Muscle layer of duodenum (tissue), 2 donors: ENCODE measurements at regions not wholly inside any gene's neighbourhood (a gene's known extent, or its start where the extent isn't known, plus 50 kb on each side); places are given as distances from the start of the nearest gene placed in this dataset.
"Not testable (repeated sequence)": the region's sequence is repeated elsewhere in the genome, so short reads cannot be mapped to it uniquely, and the experiment has no call there.

ENCODE experiments used
- H3K27ac ChIP-seq: one replicate; pipeline ENCODE4 v1.7.0; 2013; ENCODE audit warnings: mild to moderate bottlenecking, low read length
- H3K27me3 ChIP-seq: one replicate; pipeline ENCODE4 v1.7.0; 2013; ENCODE audit warnings: low read depth, mild to moderate bottlenecking, control low read depth, low read length
- H3K36me3 ChIP-seq, 2 donors: one replicate each; pipeline ENCODE4 v1.7.0; 2013; ENCODE audit warnings: low read length in 2 of 2, control low read depth in 1 of 2, mild to moderate bottlenecking in 1 of 2; ENCODE audit not compliant: insufficient read depth in 2 of 2, control insufficient read depth in 1 of 2
- H3K4me1 ChIP-seq, 2 donors: one replicate each; pipeline ENCODE4 v1.7.0; 2013; ENCODE audit warnings: low read length in 2 of 2, mild to moderate bottlenecking in 2 of 2, control low read depth in 1 of 2, moderate library complexity in 1 of 2; ENCODE audit not compliant: insufficient read depth in 2 of 2, control insufficient read depth in 1 of 2
- H3K4me3 ChIP-seq, 2 donors: one replicate each; pipeline ENCODE4 v1.7.0; 2013; ENCODE audit warnings: low read length in 2 of 2, low read depth in 1 of 2, mild to moderate bottlenecking in 1 of 2
- H3K9me3 ChIP-seq, 2 donors: one replicate each; pipeline ENCODE4 v1.7.0; 2013; ENCODE audit warnings: low read length in 2 of 2, control low read depth in 1 of 2, mild to moderate bottlenecking in 1 of 2; ENCODE audit not compliant: control insufficient read depth in 1 of 2
- donor health status: healthy.

DNA sequence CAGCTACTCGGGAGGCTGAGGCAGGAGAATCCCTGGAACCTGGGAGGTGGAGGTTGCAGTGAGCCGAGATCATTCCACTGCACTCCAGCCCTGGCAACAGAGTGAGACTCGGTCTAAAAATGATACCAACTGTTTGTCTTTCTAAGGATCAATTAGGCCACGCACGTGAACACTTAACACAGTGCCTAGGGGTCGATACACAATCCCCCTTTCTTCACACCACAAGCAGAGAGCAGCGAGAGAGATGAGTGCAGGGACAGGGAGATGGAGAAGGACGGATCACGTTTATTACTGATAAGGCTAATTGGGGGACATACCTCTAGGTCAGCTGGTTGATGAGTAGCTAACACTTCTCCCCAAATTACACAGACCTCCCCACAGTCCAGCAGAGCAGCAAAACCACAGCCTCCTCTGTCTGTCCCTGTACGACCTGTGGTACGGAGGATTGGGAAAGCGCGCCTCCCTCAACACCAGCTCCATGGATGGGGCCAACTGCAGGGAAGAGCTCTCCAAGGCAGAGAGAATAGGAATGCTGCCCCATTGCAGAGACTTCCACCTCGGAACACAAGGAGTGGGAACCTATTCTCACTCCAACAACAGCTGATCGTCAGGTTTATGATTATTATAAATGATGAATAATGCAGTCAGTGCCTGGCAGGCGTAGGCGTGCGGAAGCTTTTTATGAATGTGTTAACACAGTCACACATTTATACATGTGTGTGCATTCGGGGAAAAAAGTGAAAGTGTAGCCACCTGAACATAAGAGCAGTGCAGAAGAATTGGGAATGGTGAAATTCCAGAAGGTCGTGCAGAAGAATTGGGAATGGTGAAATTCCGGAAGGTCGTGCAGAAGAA, 155.1 kb downstream of the C16orf95 start:
- H3K4me1 ChIP-seq: no peaks in the 10 kb centered on the region
- no peaks in the 10 kb centered on the region for H3K36me3 ChIP-seq
- H3K27me3 ChIP-seq: no peaks in the 10 kb centered on the region
- H3K27ac ChIP-seq: no peak overlapping the region
- H3K9me3 ChIP-seq: peaks cover 0 to 1% of the 10 kb centered on the region in 2 donors
- H3K4me3 ChIP-seq: no peak overlapping the region

DNA sequence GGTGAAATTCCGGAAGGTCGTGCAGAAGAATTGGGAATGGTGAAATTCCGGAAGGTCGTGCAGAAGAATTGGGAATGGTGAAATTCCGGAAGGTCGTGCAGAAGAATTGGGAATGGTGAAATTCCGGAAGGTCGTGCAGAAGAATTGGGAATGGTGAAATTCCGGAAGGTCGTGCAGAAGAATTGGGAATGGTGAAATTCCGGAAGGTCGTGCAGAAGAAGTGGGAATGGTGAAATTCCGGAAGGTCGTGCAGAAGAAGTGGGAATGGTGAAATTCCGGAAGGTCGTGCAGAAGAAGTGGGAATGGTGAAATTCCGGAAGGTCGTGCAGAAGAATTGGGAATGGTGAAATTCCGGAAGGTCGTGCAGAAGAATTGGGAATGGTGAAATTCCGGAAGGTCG, 154.4 kb downstream of the C16orf95 start:
- not testable (repeated sequence) for H3K36me3 ChIP-seq, H3K4me3 ChIP-seq, H3K27me3 ChIP-seq, H3K27ac ChIP-seq, H3K4me1 ChIP-seq, H3K9me3 ChIP-seq

DNA sequence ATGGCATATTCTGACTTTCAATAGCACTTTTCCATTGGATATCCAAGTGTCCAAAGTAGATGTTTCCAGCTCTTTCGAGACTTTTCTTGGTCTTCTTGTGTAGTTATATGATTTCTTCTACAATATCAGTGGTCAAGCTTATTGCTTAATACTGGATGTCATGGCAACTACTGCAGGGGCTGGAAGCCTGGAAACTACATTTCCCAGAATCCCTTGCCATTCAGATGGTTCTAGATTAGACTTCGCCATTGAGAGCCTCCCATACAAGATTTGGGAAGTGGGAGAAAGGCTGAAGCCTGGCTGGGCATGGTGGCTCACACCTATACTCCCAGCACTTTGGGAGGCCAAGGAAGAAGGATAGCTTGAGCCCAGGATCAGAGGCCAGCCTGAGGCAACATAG, 153.6 kb downstream of the C16orf95 start:
- Histone ChIP-seq H3K27me3 (no peaks in the 10 kb centered on the region), H3K9me3 (peaks cover 0 to 4% of the 10 kb centered on the region in 2 donors), H3K27ac (no peak overlapping the region), H3K4me1 (no peaks in the 10 kb centered on the region), H3K36me3 (no peaks in the 10 kb centered on the region), H3K4me3 (no peak overlapping the region)

DNA sequence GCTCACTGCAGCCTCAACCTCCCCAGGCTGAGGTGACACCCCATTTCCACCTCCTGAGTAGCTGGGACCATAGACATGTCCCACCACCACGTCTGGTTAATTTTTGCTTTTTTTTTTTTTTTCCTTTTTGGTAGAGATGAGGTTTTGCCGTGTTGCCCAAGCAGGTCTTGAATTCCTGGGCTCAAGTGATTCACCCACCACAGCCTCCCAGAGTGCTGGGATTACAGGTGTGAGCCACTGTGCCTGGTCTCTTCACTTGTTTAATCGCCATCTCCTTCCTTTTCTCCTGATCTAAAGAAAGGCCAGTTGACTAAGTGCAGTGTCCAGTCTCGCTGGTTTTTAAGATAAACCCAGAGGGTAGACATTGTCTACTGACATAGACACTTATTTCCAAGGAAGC, 152.0 kb downstream of the C16orf95 start:
- H3K36me3 ChIP-seq: no peaks in the 10 kb centered on the region
- no peaks in the 10 kb centered on the region for H3K27me3 ChIP-seq
- H3K4me1 ChIP-seq: no peaks in the 10 kb centered on the region
- no peak overlapping the region for H3K4me3 ChIP-seq
- H3K9me3 ChIP-seq: peaks cover 0 to 4% of the 10 kb centered on the region in 2 donors
- H3K27ac ChIP-seq: no peak overlapping the region

DNA sequence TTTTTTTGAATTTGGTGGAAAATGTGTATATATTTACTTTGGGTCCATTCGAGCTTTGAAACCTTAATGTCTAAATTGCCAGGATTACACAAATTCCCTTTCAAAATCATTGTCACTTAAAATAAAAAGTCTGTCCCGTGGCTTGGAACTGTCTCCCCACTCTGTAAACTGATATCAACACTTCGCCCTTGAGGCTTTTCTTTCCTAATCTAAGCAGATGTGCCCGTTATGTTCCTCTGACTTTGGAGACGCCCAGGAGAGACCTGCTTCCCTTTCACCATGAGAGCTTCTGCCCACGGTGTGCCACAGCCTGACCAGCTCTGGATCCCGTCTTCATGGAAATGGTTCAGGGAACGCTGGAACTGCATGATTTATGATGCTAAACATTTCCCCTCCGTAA, 151.3 kb downstream of the C16orf95 start:
- peaks cover 0 to 4% of the 10 kb centered on the region in 2 donors for H3K9me3 ChIP-seq
- no peaks in the 10 kb centered on the region for H3K4me1 ChIP-seq
- H3K27ac ChIP-seq: no peak overlapping the region
- H3K27me3 ChIP-seq: no peaks in the 10 kb centered on the region
- no peaks in the 10 kb centered on the region for H3K36me3 ChIP-seq
- no peak overlapping the region for H3K4me3 ChIP-seq

DNA sequence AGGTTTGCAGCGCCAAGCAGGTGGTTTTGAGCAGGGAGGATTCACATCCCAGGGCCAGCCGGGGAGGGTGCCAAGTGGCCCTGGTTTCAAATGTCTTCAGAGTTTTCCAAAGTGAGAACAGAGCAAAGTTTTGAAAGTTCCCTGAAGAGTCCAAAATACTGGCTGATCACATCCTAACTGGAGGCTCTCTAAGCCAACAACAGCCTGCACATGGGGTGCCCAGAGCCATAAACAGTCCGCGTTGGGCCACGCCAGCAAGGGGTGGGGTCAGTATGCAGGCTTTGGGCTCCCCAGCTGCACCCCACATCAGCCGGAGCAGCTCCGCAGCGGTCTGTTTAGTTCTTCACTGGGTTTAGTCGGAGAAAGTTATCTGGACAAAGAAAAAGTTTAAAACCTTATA, 150.9 kb downstream of the C16orf95 start:
- Histone ChIP-seq H3K27ac (no peak overlapping the region), H3K4me3 (no peak overlapping the region), H3K4me1 (no peaks in the 10 kb centered on the region), H3K36me3 (no peaks in the 10 kb centered on the region), H3K27me3 (no peaks in the 10 kb centered on the region), H3K9me3 (peaks cover 0 to 4% of the 10 kb centered on the region in 2 donors)

DNA sequence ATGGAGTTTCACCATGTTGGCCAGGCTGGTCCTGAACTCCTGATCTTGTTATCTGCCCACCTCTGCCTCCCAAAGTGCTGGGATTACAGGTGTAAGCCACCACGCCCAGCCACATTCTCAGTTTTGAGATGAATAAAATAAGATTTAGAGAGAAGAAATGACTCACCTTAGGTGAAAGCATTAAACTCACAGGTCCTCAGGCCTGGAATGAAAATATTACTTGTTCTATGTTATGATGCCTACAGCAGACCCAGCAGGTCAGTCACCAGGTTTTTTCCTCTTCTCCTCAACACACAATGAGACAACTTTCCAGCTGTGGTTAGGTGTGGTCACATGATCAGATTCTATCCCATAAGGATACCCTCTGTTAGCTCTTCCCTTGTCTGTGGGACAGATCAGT, 150.3 kb downstream of the C16orf95 start:
- no peaks in the 10 kb centered on the region for H3K36me3 ChIP-seq
- H3K4me3 ChIP-seq: no peak overlapping the region

DNA sequence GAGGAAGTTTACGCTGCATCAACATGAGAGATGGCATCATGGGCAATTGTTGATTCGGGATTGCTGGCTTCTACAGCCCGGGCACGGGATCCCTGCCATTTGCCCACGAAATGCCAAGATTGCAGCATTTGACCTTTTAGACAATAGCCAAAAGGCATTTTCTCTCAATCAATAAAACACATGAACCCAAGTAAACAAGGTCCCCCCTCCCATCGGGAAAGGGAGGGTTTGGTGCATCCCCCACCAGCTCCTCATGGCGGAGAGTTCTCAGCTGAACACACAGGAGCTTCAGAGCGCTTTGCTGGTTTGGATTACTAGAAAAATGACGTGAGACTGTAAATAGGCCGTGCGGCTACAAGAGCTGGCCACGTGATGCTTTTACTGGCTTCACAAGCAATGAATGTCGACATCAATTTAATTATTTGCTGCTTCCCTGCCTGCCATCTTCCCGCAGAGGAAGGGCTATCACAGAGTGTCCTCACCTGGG, 147.6 kb downstream of the C16orf95 start:
- Histone ChIP-seq H3K4me3 (no peak overlapping the region), H3K9me3 (peaks cover 0 to 4% of the 10 kb centered on the region in 2 donors), H3K27me3 (no peaks in the 10 kb centered on the region), H3K27ac (no peak overlapping the region), H3K36me3 (no peaks in the 10 kb centered on the region), H3K4me1 (no peaks in the 10 kb centered on the region)

More for the DNA sequence above, 150.3 kb downstream of the C16orf95 start:
- Histone ChIP-seq H3K9me3 (peaks cover 0 to 4% of the 10 kb centered on the region in 2 donors), H3K27me3 (no peaks in the 10 kb centered on the region), H3K27ac (no peak overlapping the region), H3K4me1 (no peaks in the 10 kb centered on the region)

DNA sequence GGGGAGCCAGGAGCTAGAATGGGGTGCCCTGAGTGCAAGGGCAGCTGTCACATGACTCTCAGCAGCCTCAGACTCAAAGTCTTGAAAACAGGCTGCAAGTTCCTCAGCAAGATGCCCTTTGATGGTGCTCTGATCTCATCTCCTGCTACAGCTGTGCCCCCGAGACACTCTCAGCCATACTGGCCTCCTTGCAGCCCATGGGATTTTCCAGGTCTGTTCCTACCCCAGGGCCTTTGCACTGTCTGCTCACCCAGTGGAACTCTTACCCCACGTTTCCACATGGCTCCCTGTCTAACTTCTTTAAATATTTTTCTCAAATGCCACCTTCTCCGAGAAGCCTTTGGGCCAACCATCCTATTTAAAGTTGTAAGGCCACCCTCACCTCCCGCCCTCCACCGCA, 146.9 kb downstream of the C16orf95 start:
- Histone ChIP-seq H3K36me3 (no peaks in the 10 kb centered on the region), H3K27ac (no peak overlapping the region), H3K4me1 (no peaks in the 10 kb centered on the region), H3K27me3 (no peaks in the 10 kb centered on the region), H3K9me3 (peaks cover 0 to 4% of the 10 kb centered on the region in 2 donors), H3K4me3 (no peak overlapping the region)

DNA sequence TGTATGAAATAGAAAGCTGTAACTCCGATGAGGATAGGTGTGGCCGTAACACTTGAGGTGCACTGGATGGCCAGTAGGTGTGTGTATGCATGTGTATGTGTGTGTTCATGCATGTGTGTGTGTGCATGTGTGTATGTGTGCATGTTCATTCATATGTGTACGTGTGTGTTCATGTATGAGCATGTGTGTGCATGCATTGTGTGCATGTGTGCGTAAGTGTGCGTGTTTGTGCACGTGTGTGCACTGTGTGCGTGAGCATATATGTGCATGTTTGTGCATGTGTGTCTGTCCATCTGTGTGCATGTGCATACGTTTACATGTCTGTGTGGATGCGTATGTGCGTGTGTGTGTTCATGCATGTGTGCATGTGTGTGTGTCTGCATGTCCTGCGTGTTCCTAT, 145.5 kb downstream of the C16orf95 start:
- peaks cover 0 to 4% of the 10 kb centered on the region in 2 donors for H3K9me3 ChIP-seq
- H3K27me3 ChIP-seq: no peaks in the 10 kb centered on the region
- H3K36me3 ChIP-seq: no peaks in the 10 kb centered on the region
- H3K4me1 ChIP-seq: no peaks in the 10 kb centered on the region
- H3K4me3 ChIP-seq: no peak overlapping the region
- no peak overlapping the region for H3K27ac ChIP-seq

DNA sequence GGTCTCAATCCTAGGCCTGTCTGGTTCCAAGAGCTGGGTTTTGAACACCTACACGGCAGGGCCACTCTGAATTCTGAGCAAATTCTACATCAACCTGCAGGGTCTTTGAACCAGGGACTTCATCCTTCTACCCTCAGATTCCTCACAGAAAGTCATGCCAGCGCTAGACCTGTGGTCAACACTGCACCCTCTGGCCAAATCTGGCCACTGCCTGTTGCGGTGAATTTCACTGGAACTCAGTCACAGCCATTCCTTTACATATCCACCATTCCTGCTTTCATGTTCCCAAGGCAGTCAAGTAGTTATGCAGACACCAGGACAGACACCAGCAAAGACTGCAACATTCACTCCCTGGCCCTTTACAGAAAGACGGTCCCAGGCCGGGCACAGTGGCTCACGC, 144.6 kb downstream of the C16orf95 start:
- no peaks in the 10 kb centered on the region for H3K9me3 ChIP-seq
- H3K4me3 ChIP-seq: no peak overlapping the region
- H3K27me3 ChIP-seq: no peaks in the 10 kb centered on the region
- H3K36me3 ChIP-seq: no peaks in the 10 kb centered on the region
- H3K27ac ChIP-seq: no peak overlapping the region
- no peaks in the 10 kb centered on the region for H3K4me1 ChIP-seq
